GM18526 (cell line): ENCODE measurements at regions not wholly inside any gene's neighbourhood (a gene's known extent, or its start where the extent isn't known, plus 50 kb on each side); places are given as distances from the start of the nearest gene placed in this dataset.

Experiments used
- POLR2A ChIP-seq: IDR thresholded peaks from 3 replicates; pipeline ENCODE4 v1.6.1; 2011; ENCODE audit not compliant: insufficient read length; ENCODE audit errors: extremely low read depth

DNA sequence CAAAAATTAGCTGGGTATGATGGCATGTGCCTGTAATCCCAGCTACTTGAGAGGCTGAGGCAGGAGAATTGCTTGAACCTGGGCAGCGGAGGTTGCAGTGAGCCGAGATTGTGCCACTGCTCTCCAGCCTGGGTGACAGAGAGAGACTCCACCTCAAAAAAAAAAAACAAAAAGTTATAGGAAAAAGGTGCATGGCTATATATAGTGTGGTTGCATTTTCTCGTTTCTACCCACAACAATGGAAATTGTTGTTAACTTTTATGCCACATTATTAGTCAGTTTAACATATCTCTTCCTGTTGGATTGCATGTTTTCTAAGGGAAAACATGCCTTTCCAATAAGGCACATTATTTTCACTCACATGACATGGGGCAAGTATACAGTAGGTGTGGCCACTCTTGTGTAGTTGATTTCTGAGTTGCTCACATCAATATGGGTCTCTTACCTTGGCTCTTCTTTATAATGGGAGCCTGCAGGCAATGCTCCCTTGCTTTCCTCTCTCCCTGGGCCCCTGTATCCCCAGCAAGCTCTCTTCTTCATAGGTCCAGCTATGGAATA, 610.0 kb downstream of the RNF144A start:
- TF ChIP-seq POLR2A, result no peak

DNA sequence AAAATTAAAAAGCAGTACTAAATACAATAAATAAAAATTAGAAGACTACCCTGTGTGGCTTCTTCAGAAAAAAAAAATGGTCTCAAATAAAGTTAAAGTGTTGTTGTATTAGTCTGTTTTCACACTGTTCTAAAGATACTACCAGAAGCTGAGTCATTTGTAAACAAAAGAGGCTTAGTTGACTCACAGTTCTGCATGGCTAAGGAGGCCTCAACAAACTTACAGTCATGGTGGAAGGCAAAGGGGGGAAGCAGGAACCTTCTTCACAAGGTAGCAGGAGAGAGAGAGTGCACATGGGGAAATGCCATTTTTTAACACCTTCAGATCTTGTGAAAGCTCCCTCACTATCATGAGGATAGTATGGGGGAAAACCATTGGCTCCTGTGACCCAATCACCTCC, 612.8 kb downstream of the RNF144A start:
- TF ChIP-seq POLR2A, result no peak

DNA sequence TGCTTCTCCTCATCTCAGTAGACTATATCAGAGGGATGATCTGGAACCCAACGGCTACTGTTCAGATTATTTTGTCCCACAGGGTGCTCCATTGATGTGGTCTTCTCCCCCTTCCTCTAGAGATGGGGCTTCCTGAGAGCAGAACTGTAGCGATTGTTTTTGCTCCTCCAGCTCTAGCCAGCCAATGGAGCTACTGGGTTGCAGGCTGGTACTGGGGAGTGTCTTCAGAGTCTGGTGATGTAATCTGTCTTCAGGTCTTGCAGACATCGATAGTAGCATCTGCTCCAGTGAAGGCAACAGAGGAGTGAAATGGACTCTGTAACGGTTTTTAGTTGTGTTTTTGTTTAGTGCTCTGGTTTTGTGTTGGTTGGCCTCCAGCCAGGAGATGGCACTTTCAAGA, 621.9 kb downstream of the RNF144A start:
- TF ChIP-seq POLR2A, result no peak

DNA sequence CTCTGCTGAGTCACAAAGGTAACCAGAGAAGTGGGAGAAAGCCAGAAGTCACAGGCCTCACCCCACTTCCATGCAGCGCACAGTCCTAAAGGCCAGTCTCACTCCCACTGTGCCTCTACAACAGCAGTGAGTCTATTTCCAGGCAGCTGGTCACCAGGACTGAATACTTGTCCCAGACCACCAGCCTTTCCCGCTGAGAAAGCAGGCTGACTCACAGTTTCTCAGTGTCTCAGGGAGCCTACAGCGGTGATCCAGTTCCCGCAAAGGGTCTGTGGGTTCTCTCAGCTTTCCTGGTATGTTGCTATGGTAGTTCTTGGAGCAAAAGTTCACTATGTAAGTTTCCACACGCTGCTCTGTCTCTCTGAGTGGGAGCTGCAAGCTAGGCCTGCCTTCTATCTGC, 622.5 kb downstream of the RNF144A start:
- no peak for TF ChIP-seq POLR2A

DNA sequence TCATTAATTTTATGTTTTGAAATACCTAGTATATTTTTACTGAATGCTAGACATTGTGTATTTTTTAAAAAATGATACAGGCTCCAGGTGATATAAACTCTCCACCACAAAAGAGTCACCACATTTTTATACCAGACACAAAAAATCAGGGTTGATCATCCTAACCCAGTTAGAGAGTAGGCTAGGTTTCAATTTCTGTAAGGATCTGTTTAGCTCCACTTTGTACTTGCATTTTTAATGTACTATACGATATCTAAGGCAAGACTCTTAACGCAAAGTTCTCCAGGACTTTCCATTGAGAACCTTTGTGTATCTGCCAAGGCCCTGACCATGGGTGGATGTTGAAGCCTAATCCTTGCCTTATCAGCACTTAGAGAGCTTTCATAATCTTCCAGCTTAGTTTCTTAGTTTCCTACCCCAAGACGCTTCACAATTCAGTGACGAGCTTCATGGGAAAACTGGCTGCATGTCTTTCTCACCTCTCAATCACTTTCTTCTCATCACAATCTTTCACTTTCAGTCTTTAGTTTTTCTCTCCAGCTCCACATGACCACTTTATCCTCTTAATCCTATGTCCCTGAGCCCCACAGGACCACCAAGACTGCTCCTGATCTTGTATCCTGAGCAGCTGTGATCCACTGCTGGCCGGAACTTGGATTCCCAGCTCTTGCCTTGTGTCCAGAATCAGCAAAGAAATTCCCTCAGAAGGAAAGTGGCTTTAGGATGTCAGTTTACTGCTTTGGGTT, 635.8 kb downstream of the RNF144A start:
- no peak for TF ChIP-seq POLR2A

DNA sequence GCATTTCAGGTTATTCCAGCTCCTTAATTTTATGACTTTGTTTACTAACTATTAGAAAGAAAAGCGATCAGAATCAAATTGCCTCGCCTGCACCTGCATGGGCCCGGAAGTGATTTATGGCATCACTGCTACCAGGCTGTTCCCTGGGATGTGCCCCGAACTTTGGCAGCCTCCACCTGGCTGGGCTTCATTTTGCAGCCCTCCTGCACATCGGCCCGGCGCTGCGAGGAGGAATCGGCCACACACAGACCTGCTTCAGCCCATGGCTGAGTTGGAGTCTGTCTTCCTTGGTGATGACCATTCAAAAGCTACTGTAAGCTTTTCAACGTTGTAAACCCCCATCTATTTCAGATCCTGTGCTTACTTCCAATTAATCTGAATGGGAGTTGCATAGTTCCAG, 638.0 kb downstream of the RNF144A start:
- no peak for TF ChIP-seq POLR2A

DNA sequence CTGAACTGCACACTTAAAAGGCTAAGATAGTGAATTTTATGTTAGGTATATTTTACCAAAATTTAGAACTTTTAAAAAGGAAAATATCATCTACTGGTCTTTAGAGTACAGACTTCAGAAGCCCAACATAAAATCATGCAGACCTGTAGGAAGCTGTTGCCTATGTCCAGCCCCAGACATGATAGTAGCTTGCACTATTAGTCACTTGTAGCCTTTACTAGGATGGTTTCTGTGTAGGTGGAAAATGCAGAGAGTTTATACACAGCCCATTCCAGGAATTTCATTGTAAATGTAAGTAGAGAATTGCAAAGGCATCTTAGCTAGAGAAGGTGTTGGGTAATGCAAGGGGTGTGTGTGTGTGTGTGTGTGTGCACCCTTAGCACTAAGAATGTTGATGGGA, 640.2 kb downstream of the RNF144A start:
- no peak for TF ChIP-seq POLR2A

DNA sequence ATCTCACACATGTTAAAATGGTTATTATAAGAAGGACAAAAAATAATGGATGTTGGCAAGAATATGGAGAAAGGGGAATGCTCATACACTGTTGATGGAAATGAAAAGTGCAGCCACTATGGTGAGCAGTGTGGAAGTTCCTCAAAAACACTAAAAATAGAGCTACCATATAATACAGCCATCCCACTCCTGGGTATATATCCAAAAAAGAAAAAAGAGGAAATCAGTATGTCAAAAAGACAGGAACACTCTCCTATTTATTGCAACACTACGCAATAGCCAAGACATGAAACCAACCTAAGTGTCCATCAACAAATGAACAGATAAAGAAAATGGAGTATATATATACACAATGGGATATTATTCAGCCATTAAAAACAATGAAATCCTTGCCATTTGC, 642.6 kb downstream of the RNF144A start:
- no peak for TF ChIP-seq POLR2A

DNA sequence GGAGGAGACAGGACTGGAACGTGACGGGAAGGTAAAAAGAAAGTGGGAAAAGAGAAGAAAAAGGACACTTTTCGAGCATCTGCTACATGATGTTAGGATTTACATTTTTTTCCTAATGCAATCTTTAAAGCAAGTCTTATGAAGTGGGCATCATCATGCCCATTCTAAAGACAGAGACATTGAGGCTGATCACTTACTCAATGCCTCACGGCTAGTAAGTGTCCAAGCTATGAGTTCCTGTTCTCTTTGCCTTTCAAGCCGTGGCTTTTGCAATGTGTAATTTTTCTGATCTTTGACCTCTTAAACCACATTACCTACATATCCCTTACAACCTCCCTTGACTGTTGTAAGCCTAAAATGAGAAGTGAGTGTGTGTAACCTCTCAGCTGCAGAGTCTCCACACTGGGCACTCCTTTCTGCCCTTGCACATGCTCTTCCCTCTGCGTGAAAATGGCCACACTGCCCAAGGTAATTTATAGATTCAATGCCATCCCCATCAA, 649.2 kb downstream of the RNF144A start:
- TF ChIP-seq POLR2A, result no peak

DNA sequence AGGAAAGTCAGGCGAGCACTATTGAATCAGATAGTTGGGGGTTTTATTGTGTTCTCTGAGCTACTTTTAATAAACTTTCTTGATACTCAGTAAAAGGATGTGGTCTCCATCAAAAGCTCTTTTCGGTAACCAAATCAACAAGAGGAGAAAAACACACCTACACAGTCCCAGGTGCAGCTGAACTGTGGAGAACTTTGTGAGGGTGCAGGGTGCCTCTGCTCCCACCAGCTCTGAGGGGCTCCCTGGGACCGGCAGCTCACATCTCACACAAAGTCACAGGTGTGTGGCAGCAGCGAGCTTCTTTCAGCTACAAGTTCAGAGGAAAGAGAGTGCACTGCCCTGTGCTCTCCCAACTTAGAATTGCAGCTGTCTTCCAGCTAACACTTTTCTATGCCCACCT, 650.4 kb downstream of the RNF144A start:
- TF ChIP-seq POLR2A, result no peak

DNA sequence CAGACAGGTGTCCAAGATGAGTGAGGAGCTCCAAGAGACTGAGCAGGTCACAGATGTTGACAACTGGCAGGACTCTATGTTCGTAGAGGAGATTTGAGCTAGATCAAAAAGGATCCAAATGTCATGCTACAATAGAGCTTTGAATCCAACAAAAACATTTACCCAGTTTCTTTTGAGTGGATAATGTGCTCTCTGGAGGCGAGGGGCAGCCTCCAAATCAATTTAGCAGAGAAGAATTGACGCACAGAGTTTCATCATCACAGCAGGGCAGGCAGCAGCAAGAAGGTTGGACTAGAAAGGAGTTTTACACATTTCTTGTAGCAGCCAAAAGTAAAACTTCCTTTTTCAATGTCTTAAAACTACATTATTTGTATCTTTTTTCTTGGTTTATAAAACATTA, 653.0 kb downstream of the RNF144A start:
- no peak for TF ChIP-seq POLR2A

DNA sequence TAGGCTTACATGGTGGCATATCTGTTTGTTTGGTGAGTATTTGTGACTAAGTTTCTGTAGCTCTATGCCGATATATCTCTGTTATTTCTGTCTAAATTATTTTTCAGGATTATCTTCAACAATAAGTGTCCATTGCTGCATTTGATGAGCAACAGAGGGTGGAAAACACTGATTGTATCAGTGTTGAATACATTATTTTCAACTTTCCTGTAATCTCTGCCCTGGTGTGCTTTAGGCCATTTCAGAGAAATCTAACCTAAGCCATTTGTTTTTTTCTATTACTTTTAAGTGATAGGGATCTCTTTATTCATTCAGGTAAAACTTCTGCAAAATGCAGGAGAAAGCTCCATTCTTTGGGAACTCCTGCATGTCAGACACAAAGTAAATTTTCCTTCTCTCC, 654.5 kb downstream of the RNF144A start:
- TF ChIP-seq POLR2A, result no peak

DNA sequence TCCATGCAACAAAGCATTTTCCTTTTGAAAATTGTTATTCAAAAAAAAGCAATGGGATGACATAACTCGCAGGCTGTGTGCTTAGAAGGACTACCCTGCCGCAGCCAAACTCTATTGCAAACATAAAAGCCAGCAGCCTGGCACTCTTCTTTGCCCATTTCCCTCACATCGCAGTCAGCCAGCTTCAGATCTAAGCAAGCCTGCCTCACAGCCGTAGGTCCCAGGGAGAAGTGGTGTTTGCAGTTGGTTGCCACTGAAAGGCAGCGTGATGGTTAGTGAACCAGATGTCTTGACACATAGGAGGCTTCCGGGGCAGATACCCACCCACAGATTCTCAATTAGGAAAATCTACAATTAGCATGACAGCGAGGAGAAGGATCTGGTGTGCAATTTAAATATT, 655.2 kb downstream of the RNF144A start:
- TF ChIP-seq POLR2A, result no peak

DNA sequence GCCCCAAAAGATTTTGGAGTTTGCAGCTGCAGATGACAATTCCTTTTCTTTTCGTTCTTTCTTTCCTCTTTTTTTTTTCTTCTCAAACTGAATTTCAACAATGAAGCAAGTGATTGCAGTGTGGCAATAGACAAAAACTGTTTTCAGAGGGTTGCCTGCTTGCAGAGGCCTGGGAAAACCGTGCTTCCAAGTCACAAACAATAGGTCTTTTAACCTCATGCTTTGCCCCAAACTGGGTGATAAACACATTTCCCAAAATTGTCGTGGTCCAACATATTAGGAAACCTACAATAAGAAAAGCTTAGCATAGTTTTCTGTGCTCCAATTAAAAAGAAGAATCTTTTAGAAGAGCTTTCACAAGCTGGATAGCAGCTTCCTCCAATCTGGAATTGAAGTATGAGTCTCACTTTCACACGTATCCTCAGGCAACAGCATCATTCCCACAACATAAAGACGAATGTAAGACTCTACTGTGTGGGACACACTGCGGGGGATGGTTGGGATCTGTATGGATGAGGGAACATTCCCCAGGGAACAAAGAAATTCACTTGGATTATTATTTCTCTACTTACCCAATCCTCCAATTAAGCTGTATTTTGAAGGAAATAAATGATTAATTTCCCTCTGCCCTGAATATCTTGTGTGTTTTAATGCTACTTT, 656.1 kb downstream of the RNF144A start:
- no peak for TF ChIP-seq POLR2A

DNA sequence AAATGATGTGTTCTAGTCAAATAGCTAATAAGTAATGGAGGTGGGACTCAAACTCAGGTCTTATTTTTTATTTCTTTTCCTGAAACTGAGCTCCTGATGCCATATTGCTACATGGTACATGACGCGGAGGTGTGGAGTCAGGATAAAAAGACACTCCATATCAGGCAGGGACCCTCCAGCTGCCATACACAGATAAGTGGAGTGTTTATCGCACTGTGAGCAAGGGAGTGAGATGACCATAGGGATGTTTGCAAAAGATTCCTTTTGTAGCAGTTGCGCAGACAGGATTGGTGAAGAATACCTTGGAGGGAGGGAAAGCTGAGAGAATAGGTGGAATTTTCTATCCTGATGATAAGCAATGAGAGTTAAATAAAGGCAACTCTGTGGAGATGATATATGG, 657.2 kb downstream of the RNF144A start:
- TF ChIP-seq POLR2A, result no peak

DNA sequence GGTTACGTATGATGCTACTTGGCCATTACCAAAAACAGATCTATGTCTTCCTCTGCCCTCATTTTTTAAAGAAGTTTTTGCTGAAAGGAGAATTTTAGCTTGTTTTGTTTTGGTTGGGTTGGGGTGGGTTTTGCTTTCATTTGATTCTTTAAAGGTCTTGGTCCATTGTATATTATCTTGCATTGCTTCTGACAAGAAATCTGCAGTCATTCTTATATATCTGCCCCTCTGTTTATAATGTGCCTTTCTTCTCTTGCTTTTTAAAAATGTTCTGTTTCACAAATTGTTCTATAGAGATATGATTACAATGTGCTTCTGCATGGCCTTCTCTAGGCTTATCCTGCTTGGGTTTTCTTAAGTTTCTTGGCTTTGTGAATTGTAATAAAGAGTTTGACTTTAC, 660.6 kb downstream of the RNF144A start:
- no peak for TF ChIP-seq POLR2A
